ENCODE measurements at regions not wholly inside any gene's neighbourhood (a gene's known extent, or its start where the extent isn't known, plus 50 kb on each side); places are given as distances from the start of the nearest gene placed in this dataset.

- intact Hi-C loops (cut with DNase I; ENCODE audit: low total_unique reads): no loop called here
- H3K4me3 ChIP-seq: no peak overlapping the region
- H3K9me3 ChIP-seq: no peaks in the 10 kb centered on the region
- H3K27me3 ChIP-seq: no peaks in the 10 kb centered on the region
- no peaks in the 10 kb centered on the region for H3K4me1 ChIP-seq
- DNase-seq (ENCODE audit: low spot score in 2 of 2): no peak
- TF ChIP-seq CTCF (IDR thresholded peaks at IDR 0.05) (no peak), POLR2AphosphoS5 (IDR thresholded peaks at IDR 0.05) (no peak), POLR2A (IDR thresholded peaks at IDR 0.05) (no peak)
- no peaks in the 10 kb centered on the region for H3K36me3 ChIP-seq
- no peak overlapping the region for H3K27ac ChIP-seq
These were observed 138.6 kb upstream of the BRINP3 start for GRCh38 chr1:190616235-190616634.

- H3K36me3 ChIP-seq: no peaks in the 10 kb centered on the region
- H3K4me3 ChIP-seq: no peak overlapping the region
- no peak for DNase-seq (ENCODE audit: low spot score in 2 of 2)
- H3K4me1 ChIP-seq: no peaks in the 10 kb centered on the region
- no peaks in the 10 kb centered on the region for H3K27me3 ChIP-seq
- no peak for TF ChIP-seq CTCF (IDR thresholded peaks at IDR 0.05)
- no peak for TF ChIP-seq POLR2A (IDR thresholded peaks at IDR 0.05)
- TF ChIP-seq POLR2AphosphoS5 (IDR thresholded peaks at IDR 0.05): no peak
- no peaks in the 10 kb centered on the region for H3K9me3 ChIP-seq
- intact Hi-C loops (cut with DNase I; ENCODE audit: low total_unique reads): no loop called here
- no peak overlapping the region for H3K27ac ChIP-seq
These were observed 142.1 kb upstream of the BRINP3 start for GRCh38 chr1:190619724-190620123.

- H3K27me3 ChIP-seq: no peaks in the 10 kb centered on the region
- intact Hi-C loops (cut with DNase I; ENCODE audit: low total_unique reads): no loop called here
- H3K36me3 ChIP-seq: no peaks in the 10 kb centered on the region
- TF ChIP-seq POLR2AphosphoS5 (IDR thresholded peaks at IDR 0.05) (no peak), CTCF (IDR thresholded peaks at IDR 0.05) (no peak), POLR2A (IDR thresholded peaks at IDR 0.05) (no peak)
- H3K4me1 ChIP-seq: no peaks in the 10 kb centered on the region
- DNase-seq (ENCODE audit: low spot score in 2 of 2): no peak
- no peaks in the 10 kb centered on the region for H3K9me3 ChIP-seq
- no peak overlapping the region for H3K27ac ChIP-seq
- no peak overlapping the region for H3K4me3 ChIP-seq
These were observed 155.8 kb upstream of the BRINP3 start for GRCh38 chr1:190633488-190633887.

- no peak for TF ChIP-seq POLR2AphosphoS5 (IDR thresholded peaks at IDR 0.05)
- no peak for TF ChIP-seq CTCF (IDR thresholded peaks at IDR 0.05)
- no peak for TF ChIP-seq POLR2A (IDR thresholded peaks at IDR 0.05)
- no peak overlapping the region for H3K27ac ChIP-seq
- H3K4me1 ChIP-seq: no peaks in the 10 kb centered on the region
- no peak overlapping the region for H3K4me3 ChIP-seq
- intact Hi-C loops (cut with DNase I; ENCODE audit: low total_unique reads): no loop called here
- H3K36me3 ChIP-seq: no peaks in the 10 kb centered on the region
- H3K9me3 ChIP-seq: no peaks in the 10 kb centered on the region
- no peak for DNase-seq (ENCODE audit: low spot score in 2 of 2)
- no peaks in the 10 kb centered on the region for H3K27me3 ChIP-seq
These were observed 156.5 kb upstream of the BRINP3 start for GRCh38 chr1:190634134-190634533.

- no peak for TF ChIP-seq POLR2AphosphoS5 (IDR thresholded peaks at IDR 0.05)
- no peak for TF ChIP-seq POLR2A (IDR thresholded peaks at IDR 0.05)
- TF ChIP-seq CTCF (IDR thresholded peaks at IDR 0.05): no peak
- no peak overlapping the region for H3K27ac ChIP-seq
- no peaks in the 10 kb centered on the region for H3K9me3 ChIP-seq
- no peaks in the 10 kb centered on the region for H3K36me3 ChIP-seq
- H3K27me3 ChIP-seq: no peaks in the 10 kb centered on the region
- no peak for DNase-seq (ENCODE audit: low spot score in 2 of 2)
- H3K4me1 ChIP-seq: no peaks in the 10 kb centered on the region
- intact Hi-C loops (cut with DNase I; ENCODE audit: low total_unique reads): no loop called here
- H3K4me3 ChIP-seq: no peak overlapping the region
These were observed 171.9 kb upstream of the BRINP3 start for GRCh38 chr1:190649553-190649952.
